ENCODE measurements at regions not wholly inside any gene's neighbourhood (a gene's known extent, or its start where the extent isn't known, plus 50 kb on each side); places are given as distances from the start of the nearest gene placed in this dataset.
"Not testable (repeated sequence)": the region's sequence is repeated elsewhere in the genome, so short reads cannot be mapped to it uniquely, and the experiment has no call there.

- not testable (repeated sequence) for DNase-seq (ENCODE audit: low spot score)
Observed at GRCh38 chr10:33956322-33956721, 621.9 kb upstream of the NRP1 start.

DNA sequence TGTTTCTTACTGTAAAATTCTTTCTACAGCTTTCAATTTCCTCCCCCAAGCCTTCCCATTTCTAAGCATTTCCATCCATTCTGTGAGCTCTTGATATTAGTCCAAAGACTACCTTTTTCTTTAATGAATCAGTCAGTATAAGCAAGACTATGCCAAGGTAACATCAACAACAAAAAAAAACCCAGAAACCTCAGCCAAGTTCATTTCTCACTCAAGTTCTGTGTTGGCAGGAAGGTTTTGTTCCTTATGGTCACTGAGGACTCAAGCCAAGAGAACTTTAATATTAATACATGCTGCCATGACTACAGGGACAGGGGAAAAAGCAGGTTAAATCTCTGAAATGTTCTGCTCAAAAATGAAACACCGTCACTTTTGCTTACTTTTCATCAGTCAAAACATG, 621.2 kb upstream of the NRP1 start:
- DNase-seq (ENCODE audit: low spot score), result no peak

DNA sequence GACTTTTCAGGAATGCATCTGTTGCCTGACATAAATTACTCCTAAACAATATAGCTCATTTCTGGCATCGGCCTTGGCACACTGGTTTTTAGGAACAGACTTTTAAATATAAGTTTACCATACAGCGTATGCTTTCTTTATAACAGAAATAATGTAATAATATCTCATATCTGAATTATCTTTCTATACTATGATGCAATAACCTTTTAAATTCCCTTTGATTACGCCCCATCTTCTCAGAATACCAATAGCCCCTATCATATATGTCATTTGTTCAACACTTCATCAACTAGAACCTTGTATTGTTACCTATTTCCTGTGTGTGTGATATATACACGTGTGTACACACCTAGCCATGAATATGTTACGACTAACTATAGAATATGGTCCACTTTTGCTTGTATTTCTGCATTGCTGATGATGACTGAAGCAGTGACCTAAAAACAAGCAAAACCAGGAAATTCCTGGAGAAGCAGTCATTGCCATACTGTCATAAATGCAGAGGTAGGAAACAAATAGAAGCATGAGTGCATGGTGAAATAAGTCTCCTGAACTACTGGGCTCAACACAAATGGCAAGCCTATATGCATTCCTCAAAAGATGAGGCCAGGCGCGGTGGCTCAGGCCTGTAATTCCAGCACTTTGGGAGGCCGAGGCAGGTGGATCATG, 618.4 kb upstream of the NRP1 start:
- peak; percentile 29 for DNase-seq (ENCODE audit: low spot score)

GRCh38 chr10:33950206-33950605, 615.7 kb upstream of the NRP1 start:
- no peak for DNase-seq (ENCODE audit: low spot score)

- DNase-seq (ENCODE audit: low spot score), result no peak
Observed at GRCh38 chr10:33947544-33947943, 613.1 kb upstream of the NRP1 start.

DNA sequence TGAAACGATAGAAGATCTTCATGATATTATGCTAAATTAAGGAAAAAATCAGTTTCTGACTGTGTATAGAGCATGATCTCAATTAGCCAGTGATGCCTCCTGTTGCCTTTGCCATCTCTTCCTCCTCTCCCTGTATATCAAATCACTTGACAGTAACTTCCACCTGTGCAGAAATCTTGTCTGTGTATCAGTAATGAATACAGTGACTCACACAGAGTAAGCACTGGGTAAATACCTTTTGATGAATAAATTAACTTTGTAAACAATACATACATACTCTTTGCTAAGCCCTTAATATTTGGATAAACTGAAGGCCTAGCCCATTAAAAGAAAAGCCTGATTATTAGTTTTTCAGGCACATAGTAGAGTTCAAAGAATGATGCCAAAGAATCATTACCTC, 610.6 kb upstream of the NRP1 start:
- no peak for DNase-seq (ENCODE audit: low spot score)

- no peak for DNase-seq (ENCODE audit: low spot score)
Observed at GRCh38 chr10:33942508-33942907, 608.0 kb upstream of the NRP1 start.

- DNase-seq (ENCODE audit: low spot score), result no peak
Observed at GRCh38 chr10:33939892-33940291, 605.4 kb upstream of the NRP1 start.

- no peak for DNase-seq (ENCODE audit: low spot score)
Observed at GRCh38 chr10:33939410-33939809, 604.9 kb upstream of the NRP1 start.

DNA sequence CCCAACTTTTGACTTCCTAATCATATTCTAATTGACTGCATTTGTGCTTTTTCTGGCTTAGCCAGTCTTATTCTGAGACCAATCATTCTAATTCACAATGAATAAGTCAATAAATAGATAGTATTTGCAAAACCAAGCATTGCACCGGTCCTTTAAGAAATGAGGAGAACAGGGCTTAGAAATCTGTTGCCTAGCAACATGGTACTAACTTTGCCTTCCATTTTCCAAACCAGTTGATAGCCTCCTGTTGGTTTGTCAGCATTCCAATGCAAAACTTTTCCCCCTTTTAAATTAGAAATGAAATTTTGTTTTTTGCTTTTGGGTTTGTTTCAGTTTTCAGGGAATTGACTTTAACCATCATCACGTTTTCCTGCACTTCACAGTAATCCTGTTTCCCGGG, 603.5 kb upstream of the NRP1 start:
- DNase-seq (ENCODE audit: low spot score), result no peak

- DNase-seq (ENCODE audit: low spot score), result no peak
Observed at GRCh38 chr10:33937036-33937730, 602.7 kb upstream of the NRP1 start.

DNA sequence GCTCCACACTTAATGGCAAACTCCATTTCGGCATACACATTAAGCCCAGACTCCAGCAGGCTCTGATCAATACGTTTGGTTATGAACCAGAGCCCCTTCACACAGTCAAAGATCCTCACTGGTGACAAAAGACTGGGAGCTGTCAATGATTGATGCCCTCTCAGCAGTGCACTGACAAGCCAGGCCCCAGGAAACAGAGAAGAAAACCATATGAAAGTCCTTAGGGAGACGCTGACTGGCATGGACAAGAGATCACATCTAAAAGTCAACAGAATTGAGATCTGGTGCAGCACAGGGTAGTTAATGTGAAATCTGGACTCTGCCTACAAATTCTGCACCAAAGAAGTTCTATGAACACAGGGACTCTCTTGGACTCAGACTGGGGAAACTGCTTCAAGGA, 600.9 kb upstream of the NRP1 start:
- DNase-seq (ENCODE audit: low spot score), result no peak

- no peak for DNase-seq (ENCODE audit: low spot score)
Observed at GRCh38 chr10:33930079-33930478, 595.6 kb upstream of the NRP1 start.

- DNase-seq (ENCODE audit: low spot score), result no peak
Observed at GRCh38 chr10:33927347-33927746, 592.9 kb upstream of the NRP1 start.

DNA sequence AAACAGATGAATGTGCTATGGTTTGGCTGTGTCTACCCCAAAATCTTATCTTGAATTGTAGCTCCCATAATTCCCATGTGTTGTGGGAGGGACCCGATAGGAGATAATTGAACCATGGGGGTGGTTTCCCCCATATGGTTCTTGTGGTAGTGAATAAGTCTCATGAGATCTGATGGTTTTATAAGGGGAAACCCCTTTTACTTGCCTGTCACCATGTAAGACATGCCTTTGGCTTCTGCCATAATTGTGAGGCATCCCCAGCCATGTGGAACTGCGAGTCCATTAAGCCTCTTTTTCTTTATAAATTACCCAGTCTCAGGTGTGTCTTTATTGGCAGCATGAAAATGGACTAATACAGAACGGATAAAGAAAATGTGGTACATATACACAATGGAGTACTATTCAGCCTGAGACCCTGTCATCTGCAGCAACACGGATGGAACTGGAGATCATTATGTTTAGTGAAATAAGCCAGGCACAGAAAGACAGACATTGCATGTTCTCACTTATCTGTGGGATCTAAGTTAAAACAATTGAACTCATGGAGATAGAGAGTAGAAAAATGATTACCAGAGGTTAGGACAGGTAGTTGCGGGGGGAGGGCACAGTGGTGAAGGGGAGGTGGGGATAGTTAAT, 587.6 kb upstream of the NRP1 start:
- DNase-seq (ENCODE audit: low spot score), result no peak

GRCh38 chr10:33920351-33920750, 585.9 kb upstream of the NRP1 start:
- no peak for DNase-seq (ENCODE audit: low spot score)

- no peak for DNase-seq (ENCODE audit: low spot score)
Observed at GRCh38 chr10:33919244-33919643, 584.8 kb upstream of the NRP1 start.

GRCh38 chr10:33917069-33917780, 582.8 kb upstream of the NRP1 start:
- no peak for DNase-seq (ENCODE audit: low spot score)

GRCh38 chr10:33914746-33915145, 580.3 kb upstream of the NRP1 start:
- DNase-seq (ENCODE audit: low spot score), result no peak

GRCh38 chr10:33913194-33913593, 578.7 kb upstream of the NRP1 start:
- DNase-seq (ENCODE audit: low spot score), result no peak

- not testable (repeated sequence) for DNase-seq (ENCODE audit: low spot score)
Observed at GRCh38 chr10:33909476-33909875, 575.0 kb upstream of the NRP1 start.

- DNase-seq (ENCODE audit: low spot score), result peak; percentile 64
Observed at GRCh38 chr10:33901166-33901565, 566.7 kb upstream of the NRP1 start.

DNA sequence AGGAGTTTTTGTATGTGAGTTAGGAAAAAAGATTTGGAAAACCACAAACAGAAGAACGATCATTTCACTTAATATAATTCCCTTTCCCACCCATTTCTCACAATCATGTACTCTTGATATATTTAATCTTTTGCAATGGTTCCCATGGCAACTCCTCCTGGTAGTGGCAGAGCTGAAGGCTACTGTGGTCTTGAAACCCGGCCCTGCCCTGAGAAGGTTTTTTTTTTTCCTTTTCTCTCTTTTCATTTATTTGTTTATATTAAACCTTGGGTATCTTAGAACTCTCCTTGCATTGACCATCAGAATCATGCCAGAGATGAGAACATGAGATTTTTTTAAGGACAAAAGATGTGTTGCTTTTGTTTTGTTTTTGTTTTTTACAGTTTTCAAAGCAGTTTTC, 566.1 kb upstream of the NRP1 start:
- peak; percentile 31 for DNase-seq (ENCODE audit: low spot score)

All from AG20443 (cell line).